ENCODE measurements at regions not wholly inside any gene's neighbourhood (a gene's known extent, or its start where the extent isn't known, plus 50 kb on each side); places are given as distances from the start of the nearest gene placed in this dataset.
"Not testable (repeated sequence)": the region's sequence is repeated elsewhere in the genome, so short reads cannot be mapped to it uniquely, and the experiment has no call there.

- no peak for DNase-seq (ENCODE audit: low spot score)
Measured at GRCh38 chr5:77869116-77869798, 93.1 kb upstream of the TBCA start.

GRCh38 chr5:77867914-77868313 is 91.8 kb upstream of the TBCA start:
- no peak for DNase-seq (ENCODE audit: low spot score)

GRCh38 chr5:77867194-77867691 is 91.1 kb upstream of the TBCA start:
- no peak for DNase-seq (ENCODE audit: low spot score)

- DNase-seq (ENCODE audit: low spot score): no peak
Measured at GRCh38 chr5:77866198-77866597, 90.1 kb upstream of the TBCA start.

- no peak for DNase-seq (ENCODE audit: low spot score)
Measured at GRCh38 chr5:77864997-77865396, 88.9 kb upstream of the TBCA start.

- DNase-seq (ENCODE audit: low spot score): no peak
Measured at GRCh38 chr5:77863181-77863580, 87.0 kb upstream of the TBCA start.

GRCh38 chr5:77861576-77861975 is 85.4 kb upstream of the TBCA start:
- no peak for DNase-seq (ENCODE audit: low spot score)

- no peak for DNase-seq (ENCODE audit: low spot score)
Measured at GRCh38 chr5:77859306-77859705, 83.2 kb upstream of the TBCA start.

GRCh38 chr5:77858678-77859077 is 82.5 kb upstream of the TBCA start:
- not testable (repeated sequence) for DNase-seq (ENCODE audit: low spot score)

- no peak for DNase-seq (ENCODE audit: low spot score)
Measured at GRCh38 chr5:77855369-77855768, 79.2 kb upstream of the TBCA start.

- no peak for DNase-seq (ENCODE audit: low spot score)
Measured at GRCh38 chr5:77853353-77853907, 77.3 kb upstream of the TBCA start.

GRCh38 chr5:77852514-77853352 is 76.6 kb upstream of the TBCA start:
- no peak for DNase-seq (ENCODE audit: low spot score)

- no peak for DNase-seq (ENCODE audit: low spot score)
Measured at GRCh38 chr5:77852068-77852513, 76.0 kb upstream of the TBCA start.

- DNase-seq (ENCODE audit: low spot score): no peak
Measured at GRCh38 chr5:77851176-77852067, 75.3 kb upstream of the TBCA start.

- DNase-seq (ENCODE audit: low spot score): no peak
Measured at GRCh38 chr5:77850536-77851175, 74.5 kb upstream of the TBCA start.

GRCh38 chr5:77849308-77849900 is 73.3 kb upstream of the TBCA start:
- DNase-seq (ENCODE audit: low spot score): no peak

GRCh38 chr5:77847814-77848290 is 71.7 kb upstream of the TBCA start:
- DNase-seq (ENCODE audit: low spot score): no peak

GRCh38 chr5:77847129-77847460 is 71.0 kb upstream of the TBCA start:
- DNase-seq (ENCODE audit: low spot score): no peak

GRCh38 chr5:77846422-77847128 is 70.4 kb upstream of the TBCA start:
- no peak for DNase-seq (ENCODE audit: low spot score)

GRCh38 chr5:77845324-77845646 is 69.1 kb upstream of the TBCA start:
- no peak for DNase-seq (ENCODE audit: low spot score)

Measured in H4 (cell line).